ENCODE measurements at regions not wholly inside any gene's neighbourhood (a gene's known extent, or its start where the extent isn't known, plus 50 kb on each side); places are given as distances from the start of the nearest gene placed in this dataset.

- TF ChIP-seq, protein P1, sequence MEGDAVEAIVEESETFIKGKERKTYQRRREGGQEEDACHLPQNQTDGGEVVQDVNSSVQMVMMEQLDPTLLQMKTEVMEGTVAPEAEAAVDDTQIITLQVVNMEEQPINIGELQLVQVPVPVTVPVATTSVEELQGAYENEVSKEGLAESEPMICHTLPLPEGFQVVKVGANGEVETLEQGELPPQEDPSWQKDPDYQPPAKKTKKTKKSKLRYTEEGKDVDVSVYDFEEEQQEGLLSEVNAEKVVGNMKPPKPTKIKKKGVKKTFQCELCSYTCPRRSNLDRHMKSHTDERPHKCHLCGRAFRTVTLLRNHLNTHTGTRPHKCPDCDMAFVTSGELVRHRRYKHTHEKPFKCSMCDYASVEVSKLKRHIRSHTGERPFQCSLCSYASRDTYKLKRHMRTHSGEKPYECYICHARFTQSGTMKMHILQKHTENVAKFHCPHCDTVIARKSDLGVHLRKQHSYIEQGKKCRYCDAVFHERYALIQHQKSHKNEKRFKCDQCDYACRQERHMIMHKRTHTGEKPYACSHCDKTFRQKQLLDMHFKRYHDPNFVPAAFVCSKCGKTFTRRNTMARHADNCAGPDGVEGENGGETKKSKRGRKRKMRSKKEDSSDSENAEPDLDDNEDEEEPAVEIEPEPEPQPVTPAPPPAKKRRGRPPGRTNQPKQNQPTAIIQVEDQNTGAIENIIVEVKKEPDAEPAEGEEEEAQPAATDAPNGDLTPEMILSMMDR (conservative IDR thresholded peaks at IDR 0.05) = no peak
Measured at GRCh38 chr1:47643306-47644211, 205.7 kb downstream of the FOXD2 start.

DNA sequence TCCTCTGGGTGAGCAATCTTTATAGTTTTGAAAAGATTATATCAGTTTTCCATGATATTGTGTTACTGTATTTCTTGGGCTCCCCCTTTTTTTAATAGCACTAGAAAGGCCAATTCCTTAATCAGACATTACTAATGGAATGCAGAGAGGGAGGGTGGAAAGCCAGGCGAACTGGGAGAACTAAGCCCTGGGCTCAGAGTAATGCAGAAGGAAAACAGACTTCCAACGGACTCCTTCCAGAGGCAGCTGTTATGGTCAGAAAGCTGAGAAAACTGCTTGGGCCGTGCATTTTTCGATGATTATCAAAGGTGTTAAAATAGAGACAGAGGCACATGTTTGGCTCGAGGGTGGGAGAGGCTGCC, 206.3 kb downstream of the FOXD2 start:
- TF ChIP-seq, protein P1 (conservative IDR thresholded peaks at IDR 0.05) = no peak
- no peak overlapping the region for H3K27ac ChIP-seq

More at GRCh38 chr1:47643306-47644211, 205.7 kb downstream of the FOXD2 start:
- no peak overlapping the region for H3K27ac ChIP-seq

DNA sequence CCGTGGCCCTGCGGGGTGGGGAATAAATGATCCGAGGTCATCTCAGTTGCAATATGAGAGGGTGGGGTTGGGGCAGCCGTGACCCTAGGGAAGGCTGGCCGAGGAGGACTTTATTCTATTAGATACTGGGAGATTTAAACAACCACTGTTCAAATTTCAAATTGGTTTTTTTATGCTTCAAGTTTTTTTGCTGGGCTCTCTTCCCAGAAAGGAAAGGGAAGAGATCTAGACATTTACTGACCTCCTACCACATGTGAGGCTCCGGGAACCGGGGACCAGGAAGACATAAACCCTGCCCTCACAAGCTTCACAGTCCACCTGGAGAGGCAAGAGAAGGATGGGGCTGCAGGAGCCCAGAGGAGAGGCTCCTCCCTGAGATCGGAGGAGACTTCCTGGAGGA, 207.3 kb downstream of the FOXD2 start:
- TF ChIP-seq, protein P1 (conservative IDR thresholded peaks at IDR 0.05) = no peak
- no peak overlapping the region for H3K27ac ChIP-seq

- H3K27ac ChIP-seq = no peak overlapping the region
- TF ChIP-seq, protein P1 (conservative IDR thresholded peaks at IDR 0.05) = no peak
Measured at GRCh38 chr1:47646676-47647075, 208.8 kb downstream of the FOXD2 start.

GRCh38 chr1:47647327-47647845, 209.5 kb downstream of the FOXD2 start:
- TF ChIP-seq, protein P1 (conservative IDR thresholded peaks at IDR 0.05) = no peak
- no peak overlapping the region for H3K27ac ChIP-seq

DNA sequence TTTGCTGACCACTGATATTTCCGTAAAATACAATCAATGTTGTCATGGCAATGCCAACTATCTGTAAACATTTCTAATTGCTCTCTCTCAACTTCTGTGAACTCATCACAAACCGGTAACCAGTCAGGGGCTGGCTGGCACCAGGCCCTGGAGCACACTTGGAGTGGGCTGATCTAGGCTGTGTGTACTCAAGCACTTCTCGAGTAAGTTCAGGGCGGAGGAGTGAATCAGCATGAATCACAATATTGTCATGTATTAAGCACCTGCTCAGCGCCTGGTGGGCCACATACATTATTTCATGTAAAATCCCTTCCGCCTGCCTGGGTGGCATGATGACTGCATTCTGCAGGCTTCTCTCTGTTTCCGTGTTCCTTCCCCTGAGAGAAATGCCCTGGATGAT, 212.4 kb downstream of the FOXD2 start:
- TF ChIP-seq, protein P1 (conservative IDR thresholded peaks at IDR 0.05) = no peak
- H3K27ac ChIP-seq = no peak overlapping the region

DNA sequence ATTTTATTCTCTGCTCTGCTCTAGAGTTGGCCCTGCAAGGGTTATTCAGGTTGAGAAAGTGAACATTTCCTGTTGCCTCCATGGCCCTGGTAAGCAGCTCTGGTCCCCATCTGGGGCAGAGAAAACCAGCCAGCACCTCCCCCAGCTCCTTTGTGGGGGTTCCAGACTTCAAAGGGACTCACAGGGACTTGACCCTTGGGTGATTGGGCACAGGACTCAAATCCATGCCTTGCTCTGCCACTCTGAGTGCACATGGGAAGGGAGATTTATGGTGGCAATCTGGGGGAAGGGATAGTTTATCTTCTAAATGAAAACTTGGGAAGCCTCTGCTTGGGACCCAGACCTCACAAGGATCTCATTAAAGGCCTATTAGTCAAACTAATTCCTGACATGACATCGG, 212.8 kb downstream of the FOXD2 start:
- TF ChIP-seq, protein P1 (conservative IDR thresholded peaks at IDR 0.05) = no peak
- H3K27ac ChIP-seq = no peak overlapping the region
